ENCODE measurements at regions not wholly inside any gene's neighbourhood (a gene's known extent, or its start where the extent isn't known, plus 50 kb on each side); places are given as distances from the start of the nearest gene placed in this dataset.

DNA sequence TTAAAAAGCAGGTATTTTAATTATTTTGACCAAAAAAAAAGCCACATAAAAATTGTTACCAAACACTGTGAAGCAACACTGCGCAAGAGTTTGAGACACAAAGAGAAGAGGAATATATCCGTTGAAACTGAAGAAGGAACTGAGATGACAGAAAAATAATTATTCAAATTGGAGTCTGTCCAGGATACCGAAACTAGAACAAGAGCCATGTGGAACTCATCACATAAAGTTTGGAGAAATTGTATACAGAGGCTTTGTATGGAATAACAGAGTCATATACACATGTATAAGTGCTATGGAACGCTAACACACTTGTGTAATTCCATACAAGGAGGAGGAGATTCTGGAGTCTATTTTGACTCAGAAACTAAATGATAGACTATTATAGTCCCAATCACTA lies 675.1 kb upstream of the ADGRL2 start:
- Mint-ChIP-seq H3K27ac (no peak overlapping the region), H3K27me3 (ENCODE audit: low read depth) (no peaks in the 10 kb centered on the region)
- intact Hi-C loops (cut with micrococcal nuclease), result no loop called here

GRCh38 chr1:81121306-81121705 lies 679.4 kb upstream of the ADGRL2 start:
- no peak overlapping the region for H3K4me3 Mint-ChIP-seq
- CTCF ChIA-PET, result no interaction called here
- H3K27me3 Mint-ChIP-seq (ENCODE audit: low read depth), result no peaks in the 10 kb centered on the region
- H3K27ac Mint-ChIP-seq, result no peak overlapping the region
- no peaks in the 10 kb centered on the region for H3K9me3 Mint-ChIP-seq
- intact Hi-C loops (cut with micrococcal nuclease), result no loop called here
- DNase-seq, result no peak
- H3K36me3 Mint-ChIP-seq (ENCODE audit: low read depth), result no peaks in the 10 kb centered on the region
- H3K4me1 Mint-ChIP-seq (ENCODE audit: low read depth), result no peaks in the 10 kb centered on the region

More for the DNA sequence above, 675.1 kb upstream of the ADGRL2 start:
- Mint-ChIP-seq H3K9me3 (peaks cover 9% of the 10 kb centered on the region), H3K36me3 (ENCODE audit: low read depth) (no peaks in the 10 kb centered on the region), H3K4me3 (no peak overlapping the region), H3K4me1 (ENCODE audit: low read depth) (no peaks in the 10 kb centered on the region)
- CTCF ChIA-PET, result no interaction called here
- no peak for DNase-seq

DNA sequence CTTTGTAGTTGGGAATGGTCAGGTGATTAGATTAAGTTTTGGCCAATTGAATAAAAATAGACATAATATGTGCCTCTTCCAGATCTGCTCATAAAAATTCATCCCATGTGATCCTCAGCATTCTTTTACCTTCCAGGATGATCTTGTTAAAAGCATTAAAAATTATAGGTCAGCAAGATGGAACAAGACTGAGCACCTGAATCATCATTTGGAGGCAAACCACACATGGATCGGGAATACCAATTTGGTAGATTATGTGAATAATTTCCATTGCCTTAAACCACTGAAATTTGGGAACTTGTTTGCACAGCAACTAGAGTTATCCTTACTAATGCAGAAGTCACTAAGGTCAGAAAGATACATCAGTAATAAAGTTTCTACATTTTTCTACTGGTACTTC lies 681.4 kb upstream of the ADGRL2 start:
- Mint-ChIP-seq H3K9me3 (no peaks in the 10 kb centered on the region), H3K27me3 (ENCODE audit: low read depth) (no peaks in the 10 kb centered on the region), H3K4me3 (no peak overlapping the region), H3K27ac (no peak overlapping the region), H3K4me1 (ENCODE audit: low read depth) (no peaks in the 10 kb centered on the region), H3K36me3 (ENCODE audit: low read depth) (no peaks in the 10 kb centered on the region)
- CTCF ChIA-PET, result no interaction called here
- no peak for DNase-seq
- intact Hi-C loops (cut with micrococcal nuclease), result no loop called here

- H3K4me3 Mint-ChIP-seq, result no peak overlapping the region
- no peaks in the 10 kb centered on the region for H3K27me3 Mint-ChIP-seq (ENCODE audit: low read depth)
- no peaks in the 10 kb centered on the region for H3K9me3 Mint-ChIP-seq
Observed at GRCh38 chr1:81118550-81118949, 682.2 kb upstream of the ADGRL2 start.

GRCh38 chr1:81115422-81115821 lies 685.3 kb upstream of the ADGRL2 start:
- DNase-seq, result no peak
- CTCF ChIA-PET, result no interaction called here
- H3K27me3 Mint-ChIP-seq (ENCODE audit: low read depth), result no peaks in the 10 kb centered on the region
- no peaks in the 10 kb centered on the region for H3K4me1 Mint-ChIP-seq (ENCODE audit: low read depth)
- H3K9me3 Mint-ChIP-seq, result no peaks in the 10 kb centered on the region
- intact Hi-C loops (cut with micrococcal nuclease), result no loop called here
- H3K27ac Mint-ChIP-seq, result no peak overlapping the region
- no peak overlapping the region for H3K4me3 Mint-ChIP-seq
- H3K36me3 Mint-ChIP-seq (ENCODE audit: low read depth), result no peaks in the 10 kb centered on the region

More at GRCh38 chr1:81118550-81118949, 682.2 kb upstream of the ADGRL2 start:
- no peak for DNase-seq
- intact Hi-C loops (cut with micrococcal nuclease), result no loop called here
- no peak overlapping the region for H3K27ac Mint-ChIP-seq
- no peaks in the 10 kb centered on the region for H3K36me3 Mint-ChIP-seq (ENCODE audit: low read depth)
- H3K4me1 Mint-ChIP-seq (ENCODE audit: low read depth), result no peaks in the 10 kb centered on the region
- CTCF ChIA-PET, result no interaction called here

DNA sequence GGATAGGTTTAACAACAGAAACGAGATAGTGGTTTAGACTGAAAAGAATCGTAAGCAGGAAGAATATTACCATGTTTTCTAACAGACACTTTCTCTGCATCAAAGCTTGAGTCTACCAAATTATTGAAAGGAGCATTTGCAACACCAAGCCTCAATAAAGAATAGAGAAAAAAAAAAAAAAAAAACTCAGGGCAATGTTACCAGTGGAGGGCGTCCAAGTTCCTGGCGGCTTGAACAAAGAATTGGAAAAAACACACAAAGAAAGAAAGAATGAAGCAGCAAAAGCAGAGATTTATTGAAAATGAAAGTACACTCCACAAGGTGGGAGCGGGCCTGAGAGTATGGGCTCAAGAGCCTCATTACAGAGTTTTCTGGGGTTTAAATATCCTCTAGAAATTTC lies 686.5 kb upstream of the ADGRL2 start:
- Mint-ChIP-seq H3K9me3 (no peaks in the 10 kb centered on the region), H3K27me3 (ENCODE audit: low read depth) (no peaks in the 10 kb centered on the region)
- intact Hi-C loops (cut with micrococcal nuclease), result no loop called here

DNA sequence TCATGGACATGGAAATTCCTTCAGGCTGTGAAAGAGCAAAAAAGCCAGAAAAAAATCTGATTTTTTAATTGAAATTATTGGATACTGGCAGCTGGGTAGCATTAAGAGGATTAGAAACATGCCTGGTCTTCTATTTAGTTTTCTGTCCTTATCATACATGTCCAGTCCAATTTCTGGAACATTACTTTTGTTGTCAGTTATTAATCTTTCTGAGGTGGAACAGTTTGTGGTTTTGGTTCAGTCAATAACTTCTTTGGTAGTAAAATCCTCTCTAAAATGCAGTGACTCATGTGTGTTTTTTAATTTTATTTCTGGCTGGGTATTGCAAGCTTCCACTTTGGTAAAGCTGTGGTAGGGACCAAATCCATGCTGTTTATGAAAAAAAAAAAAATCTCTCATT lies 687.0 kb upstream of the ADGRL2 start:
- Mint-ChIP-seq H3K27ac (no peak overlapping the region), H3K27me3 (ENCODE audit: low read depth) (no peaks in the 10 kb centered on the region), H3K4me3 (no peak overlapping the region), H3K9me3 (no peaks in the 10 kb centered on the region), H3K4me1 (ENCODE audit: low read depth) (no peaks in the 10 kb centered on the region), H3K36me3 (ENCODE audit: low read depth) (no peaks in the 10 kb centered on the region)
- intact Hi-C loops (cut with micrococcal nuclease), result no loop called here
- no peak for DNase-seq
- CTCF ChIA-PET, result no interaction called here

More for the DNA sequence above, 686.5 kb upstream of the ADGRL2 start:
- DNase-seq, result no peak
- CTCF ChIA-PET, result interaction anchor here (0.7 kb wide), 1 partner anchor 93 kb away, joined by 3 read pairs; no protein-coding TSS in a partner anchor
- Mint-ChIP-seq H3K4me1 (ENCODE audit: low read depth) (no peaks in the 10 kb centered on the region), H3K27ac (no peak overlapping the region), H3K36me3 (ENCODE audit: low read depth) (no peaks in the 10 kb centered on the region), H3K4me3 (no peak overlapping the region)

- H3K27ac Mint-ChIP-seq, result no peak overlapping the region
- no peak for DNase-seq
- H3K4me3 Mint-ChIP-seq, result no peak overlapping the region
- intact Hi-C loops (cut with micrococcal nuclease), result no loop called here
- no peaks in the 10 kb centered on the region for H3K4me1 Mint-ChIP-seq (ENCODE audit: low read depth)
- H3K27me3 Mint-ChIP-seq (ENCODE audit: low read depth), result no peaks in the 10 kb centered on the region
- CTCF ChIA-PET, result no interaction called here
- H3K9me3 Mint-ChIP-seq, result peaks cover 5% of the 10 kb centered on the region
- no peaks in the 10 kb centered on the region for H3K36me3 Mint-ChIP-seq (ENCODE audit: low read depth)
Observed at GRCh38 chr1:81111818-81112217, 688.9 kb upstream of the ADGRL2 start.

DNA sequence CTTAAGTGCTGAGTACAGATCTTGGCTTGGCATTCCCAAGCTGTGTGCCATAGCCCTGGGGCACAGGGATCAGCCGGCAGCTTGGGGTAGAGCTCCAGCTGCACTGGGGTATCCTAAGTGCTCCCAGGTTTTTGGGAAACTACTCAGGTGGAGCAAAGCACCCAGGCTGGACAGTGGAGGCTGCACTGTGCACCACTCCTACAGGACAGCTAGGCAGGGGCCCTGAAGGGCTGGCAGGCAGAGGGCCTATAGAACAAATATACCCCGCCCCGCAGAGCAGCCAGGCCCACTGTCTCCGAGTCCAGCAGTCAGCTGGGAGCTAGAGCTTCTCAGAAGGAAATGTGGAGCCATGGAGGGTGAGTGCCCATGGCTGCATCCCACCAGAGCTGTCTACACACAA lies 691.7 kb upstream of the ADGRL2 start:
- H3K36me3 Mint-ChIP-seq (ENCODE audit: low read depth), result no peaks in the 10 kb centered on the region
- intact Hi-C loops (cut with micrococcal nuclease), result no loop called here
- DNase-seq, result no peak
- H3K4me3 Mint-ChIP-seq, result no peak overlapping the region
- H3K9me3 Mint-ChIP-seq, result peaks cover 5% of the 10 kb centered on the region
- H3K27ac Mint-ChIP-seq, result no peak overlapping the region
- CTCF ChIA-PET, result no interaction called here
- no peaks in the 10 kb centered on the region for H3K4me1 Mint-ChIP-seq (ENCODE audit: low read depth)
- H3K27me3 Mint-ChIP-seq (ENCODE audit: low read depth), result no peaks in the 10 kb centered on the region

- Mint-ChIP-seq H3K4me1 (ENCODE audit: low read depth) (no peaks in the 10 kb centered on the region), H3K9me3 (peaks cover 3% of the 10 kb centered on the region), H3K36me3 (ENCODE audit: low read depth) (no peaks in the 10 kb centered on the region), H3K4me3 (no peak overlapping the region), H3K27ac (no peak overlapping the region), H3K27me3 (ENCODE audit: low read depth) (no peaks in the 10 kb centered on the region)
- no peak for DNase-seq
- CTCF ChIA-PET, result no interaction called here
- intact Hi-C loops (cut with micrococcal nuclease), result no loop called here
Observed at GRCh38 chr1:81097860-81098259, 702.9 kb upstream of the ADGRL2 start.

DNA sequence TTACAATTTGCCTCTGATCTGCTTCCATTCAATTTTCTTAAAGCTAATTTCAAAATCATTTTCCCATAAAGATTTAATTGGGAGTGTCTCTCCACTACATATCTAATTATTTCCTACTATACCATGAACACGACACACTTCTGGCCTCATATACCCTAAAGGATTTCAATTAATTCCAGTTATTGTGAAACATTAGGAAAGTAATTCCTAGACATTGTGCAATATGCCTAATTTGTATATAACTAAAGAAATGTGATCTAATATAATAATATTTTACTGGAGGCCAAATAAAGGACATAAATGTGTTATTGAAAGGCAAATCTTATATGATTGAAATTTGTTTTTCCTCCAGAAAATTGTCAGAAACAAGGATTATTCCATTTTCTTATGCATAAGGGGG lies 727.2 kb upstream of the ADGRL2 start:
- peaks cover 2% of the 10 kb centered on the region for H3K9me3 Mint-ChIP-seq
- H3K36me3 Mint-ChIP-seq (ENCODE audit: low read depth), result no peaks in the 10 kb centered on the region
- H3K4me3 Mint-ChIP-seq, result no peak overlapping the region
- no peak for DNase-seq
- intact Hi-C loops (cut with micrococcal nuclease), result no loop called here
- H3K27me3 Mint-ChIP-seq (ENCODE audit: low read depth), result no peaks in the 10 kb centered on the region
- CTCF ChIA-PET, result no interaction called here
- H3K4me1 Mint-ChIP-seq (ENCODE audit: low read depth), result no peaks in the 10 kb centered on the region
- H3K27ac Mint-ChIP-seq, result no peak overlapping the region

DNA sequence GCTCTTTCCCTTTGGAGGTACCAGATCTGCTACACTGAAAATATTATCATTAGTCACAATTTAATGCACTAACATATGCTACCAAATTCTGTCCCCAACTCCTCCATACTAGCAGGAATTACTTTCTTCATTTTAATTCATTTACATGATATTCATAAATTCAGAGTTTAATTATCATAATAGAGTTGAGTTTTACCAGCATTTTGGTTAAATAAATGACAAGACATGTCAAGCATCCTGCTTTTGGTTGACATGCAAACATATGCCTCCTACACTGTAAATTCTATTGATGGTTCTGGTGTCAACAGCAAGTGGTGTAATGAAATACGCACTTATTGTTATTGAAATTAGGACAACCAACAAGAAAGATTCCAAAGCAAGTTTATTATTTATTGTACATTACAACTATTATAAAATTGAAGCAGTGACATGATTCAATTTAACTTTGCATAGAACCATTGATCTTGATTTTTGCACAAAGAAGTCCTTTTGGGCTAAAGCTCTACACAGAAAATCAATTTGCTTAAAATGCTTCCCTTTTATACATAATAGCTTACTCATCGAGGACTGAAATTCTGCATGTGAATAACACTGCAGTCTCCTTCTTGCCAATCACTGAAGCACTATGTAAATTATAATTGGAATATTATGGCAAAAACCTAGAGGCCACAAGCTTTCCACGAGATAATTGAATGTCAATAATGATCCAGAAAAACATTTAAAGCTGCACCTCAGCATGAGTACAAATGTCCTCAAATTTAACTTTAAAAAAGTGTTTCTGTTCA lies 728.6 kb upstream of the ADGRL2 start:
- Mint-ChIP-seq H3K9me3 (peaks cover 5% of the 10 kb centered on the region), H3K36me3 (ENCODE audit: low read depth) (no peaks in the 10 kb centered on the region), H3K4me3 (no peak overlapping the region), H3K27me3 (ENCODE audit: low read depth) (no peaks in the 10 kb centered on the region), H3K27ac (no peak overlapping the region), H3K4me1 (ENCODE audit: low read depth) (no peaks in the 10 kb centered on the region)
- CTCF ChIA-PET, result no interaction called here
- no peak for DNase-seq
- intact Hi-C loops (cut with micrococcal nuclease), result no loop called here

DNA sequence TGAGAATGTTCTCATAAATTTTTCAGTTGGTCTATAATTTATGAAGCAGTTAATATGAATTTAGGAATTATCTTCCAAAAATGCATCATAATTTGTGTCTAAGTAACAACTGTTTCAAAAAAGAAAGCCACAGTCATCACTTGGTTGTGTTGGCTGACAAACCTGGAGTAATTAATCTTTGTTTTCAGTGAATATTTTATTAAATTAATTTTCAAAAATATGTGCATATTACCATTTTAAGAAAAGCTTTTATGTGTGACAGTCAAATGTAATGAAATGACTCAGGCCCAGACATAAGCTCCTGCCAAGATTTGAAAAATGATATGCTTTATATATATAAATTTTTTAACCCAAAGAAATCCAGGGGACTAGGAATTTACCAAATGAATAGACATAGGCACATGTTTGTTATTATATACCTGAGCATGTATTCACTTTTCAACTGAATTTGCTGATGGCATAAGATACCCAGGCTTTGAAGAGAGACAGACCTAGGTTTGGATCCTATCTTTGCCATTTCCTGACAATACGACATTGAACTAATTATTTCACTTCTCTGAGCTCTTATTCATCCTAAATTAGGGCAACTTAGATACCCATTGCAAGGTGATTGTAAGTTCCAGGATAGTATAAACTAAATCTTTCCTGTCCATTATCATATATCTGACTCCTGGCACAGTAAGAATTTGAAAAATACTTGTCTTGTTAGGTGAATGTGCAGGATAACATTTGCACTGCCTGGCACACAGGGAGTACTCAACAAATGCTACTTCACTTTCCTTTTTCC lies 729.5 kb upstream of the ADGRL2 start:
- intact Hi-C loops (cut with micrococcal nuclease), result no loop called here
- Mint-ChIP-seq H3K36me3 (ENCODE audit: low read depth) (no peaks in the 10 kb centered on the region), H3K27me3 (ENCODE audit: low read depth) (no peaks in the 10 kb centered on the region), H3K27ac (no peak overlapping the region), H3K4me1 (ENCODE audit: low read depth) (no peaks in the 10 kb centered on the region), H3K9me3 (peaks cover 5% of the 10 kb centered on the region), H3K4me3 (no peak overlapping the region)
- DNase-seq, result no peak
- CTCF ChIA-PET, result no interaction called here
